NCI-H146 treated with DMSO at 0.1 percent for 48 hours (cell line): ENCODE measurements at regions not wholly inside any gene's neighbourhood (a gene's known extent, or its start where the extent isn't known, plus 50 kb on each side); places are given as distances from the start of the nearest gene placed in this dataset.

Source experiments
- DNase-seq: peaks from one replicate; lab custom pipeline; 2025; ENCODE audit not compliant: unreplicated experiment; lab: John Stamatoyannopoulos, UW

- no peak for DNase-seq
Measured at GRCh38 chr11:27783701-27784355, 83.6 kb upstream of the BDNF start.

GRCh38 chr11:27777033-27777432 lies 76.8 kb upstream of the BDNF start:
- no peak for DNase-seq

DNA sequence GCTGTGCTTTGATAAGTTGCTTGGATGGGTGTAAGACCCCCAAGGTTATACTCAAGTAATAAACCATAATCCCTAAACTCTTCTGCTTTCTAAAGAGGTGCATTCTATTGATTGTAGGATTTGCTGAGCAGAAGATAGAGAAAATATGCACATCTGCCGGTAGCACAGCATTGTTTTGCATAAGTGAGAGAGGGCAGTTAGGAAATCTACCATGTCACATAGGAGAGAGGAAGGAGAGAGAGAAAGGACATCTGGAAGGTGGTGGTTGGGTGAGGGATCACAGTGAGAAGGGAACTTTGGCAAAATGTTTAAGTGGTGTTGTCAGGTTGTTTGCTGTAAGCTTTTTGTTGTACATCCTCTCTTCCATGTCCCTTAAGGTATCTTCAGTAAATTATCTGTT lies 73.6 kb upstream of the BDNF start:
- DNase-seq = no peak

- DNase-seq = no peak
Measured at GRCh38 chr11:27771516-27771915, 71.3 kb upstream of the BDNF start.

DNA sequence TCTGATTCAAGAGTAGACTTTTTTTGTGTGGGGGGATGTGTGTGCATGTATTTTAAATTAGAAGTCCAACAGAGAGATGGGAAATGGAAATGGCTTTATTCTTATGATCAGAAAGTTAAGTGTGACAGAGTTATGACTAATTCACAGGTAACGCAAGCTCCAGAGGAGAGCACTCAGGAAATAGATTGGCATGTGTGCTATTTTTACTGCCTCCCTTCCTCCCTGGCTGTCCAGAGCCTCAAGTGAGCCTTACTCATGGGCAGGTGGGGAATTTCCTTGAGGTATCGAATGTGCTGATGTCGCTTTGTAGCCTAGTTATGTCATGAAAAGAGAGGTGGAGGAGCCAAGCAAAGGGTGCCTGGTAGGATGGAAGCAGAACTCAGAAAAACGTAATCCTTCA lies 70.3 kb upstream of the BDNF start:
- DNase-seq = no peak

GRCh38 chr11:27763736-27764135 lies 63.5 kb upstream of the BDNF start:
- DNase-seq = no peak

DNA sequence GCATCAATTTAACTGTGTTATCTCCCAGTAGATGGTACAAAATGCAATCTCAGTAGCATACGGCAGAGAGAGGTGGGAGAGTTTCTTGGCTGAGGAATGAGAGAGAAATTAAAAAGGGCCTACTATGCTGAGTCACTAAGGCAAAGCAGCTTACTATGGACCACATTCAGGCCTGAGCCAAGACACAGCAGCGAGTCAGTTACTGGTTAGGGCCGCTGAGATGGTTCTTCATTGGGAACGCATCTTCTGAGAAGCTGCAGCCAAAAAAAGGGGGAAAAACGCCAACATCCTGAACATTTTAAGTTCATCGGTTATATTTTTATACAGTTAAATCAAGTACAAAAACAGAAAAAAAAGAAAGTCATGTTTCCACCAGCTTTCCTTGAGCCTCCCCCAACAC lies 61.1 kb upstream of the BDNF start:
- DNase-seq = no peak

GRCh38 chr11:27757953-27758352 lies 57.7 kb upstream of the BDNF start:
- no peak for DNase-seq

GRCh38 chr11:27754035-27755017 lies 54.1 kb upstream of the BDNF start:
- no peak for DNase-seq
